WERI-Rb-1 (cell line): ENCODE measurements at regions not wholly inside any gene's neighbourhood (a gene's known extent, or its start where the extent isn't known, plus 50 kb on each side); places are given as distances from the start of the nearest gene placed in this dataset.
"Not testable (repeated sequence)": the region's sequence is repeated elsewhere in the genome, so short reads cannot be mapped to it uniquely, and the experiment has no call there.

ENCODE experiments used
- DNase-seq: peaks from one replicate; pipeline ENCODE4 v3.0.0-alpha.2; 2020
- H3K27ac ChIP-seq: fragments of 250-450 bp; sonication (Bioruptor Pico); 2 replicates; pipeline ENCODE4 v1.5.1; 2020; ENCODE audit warnings: mild to moderate bottlenecking, moderate library complexity
- H3K27me3 ChIP-seq: fragments of 250-450 bp; sonication (Bioruptor Pico); 2 replicates; pipeline ENCODE4 v1.5.1; 2021; ENCODE audit warnings: mild to moderate bottlenecking, low read depth, moderate library complexity; ENCODE audit not compliant: insufficient read depth, severe bottlenecking
- H3K36me3 ChIP-seq: fragments of 250-450 bp; sonication (Bioruptor Pico); 2 replicates; pipeline ENCODE4 v1.5.1; 2020; ENCODE audit warnings: mild to moderate bottlenecking, moderate library complexity
- H3K4me3 ChIP-seq: 2 replicates; pipeline ENCODE4 v1.5.1; 2011; ENCODE audit warnings: low read depth, mild to moderate bottlenecking, control low read depth, low read length
- H3K9me3 ChIP-seq: fragments of 250-450 bp; sonication (Bioruptor Pico); 2 replicates; pipeline ENCODE4 v1.5.1; 2021; ENCODE audit warnings: mild to moderate bottlenecking, moderate library complexity; ENCODE audit not compliant: severe bottlenecking
- CTCF ChIP-seq: IDR thresholded peaks from 2 replicates; pipeline ENCODE4 v1.5.1; 2011; ENCODE audit warnings: low read depth, mild to moderate bottlenecking, control low read depth, inconsistent platforms, low read length

DNA sequence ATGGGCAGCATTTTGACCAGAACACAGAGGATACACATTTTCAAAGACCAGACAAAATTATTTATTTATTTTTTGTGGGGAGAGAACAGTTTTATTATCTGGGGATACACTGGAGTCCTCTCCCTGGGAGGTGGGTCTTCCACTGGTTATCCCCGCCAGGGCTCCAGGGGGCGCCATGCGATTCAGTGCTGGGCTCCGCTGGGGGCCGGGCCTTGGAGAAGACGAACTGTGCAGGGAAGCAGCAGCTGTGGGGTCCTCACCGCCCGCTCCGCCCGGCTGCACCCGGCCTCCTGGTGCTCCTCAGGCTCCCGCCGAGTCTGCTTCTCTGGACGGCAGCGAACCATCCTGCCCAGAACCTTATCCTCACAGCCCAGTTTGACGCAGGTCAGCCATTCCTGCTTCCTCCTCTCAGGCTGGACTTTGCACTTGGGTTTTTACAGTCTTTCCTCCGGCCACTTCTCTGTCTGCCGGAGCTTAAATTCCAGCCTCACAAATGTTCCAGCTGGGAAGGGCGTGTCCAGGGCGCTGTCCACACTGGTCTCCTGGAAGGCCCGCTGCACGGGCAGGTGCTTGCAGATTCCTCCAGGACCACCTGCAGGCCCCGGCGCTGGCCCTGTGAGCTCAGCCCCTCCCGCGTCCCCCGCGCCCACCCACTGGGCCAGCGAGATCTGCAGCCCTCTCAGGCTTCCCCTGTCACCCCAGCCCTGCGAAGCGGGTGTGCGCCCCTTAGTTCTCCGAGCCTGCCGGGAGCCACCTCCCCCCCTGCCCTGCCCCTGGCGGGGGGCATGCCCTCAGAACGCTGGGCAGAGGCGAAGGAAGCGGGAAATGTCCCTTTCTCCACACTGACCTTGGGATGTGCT, 1830.0 kb upstream of the DEFB115 start:
- 0 out of 2 replicates have a peak, but pooled peaks have one; percentile 13 for TF ChIP-seq CTCF
- H3K27ac ChIP-seq: no peak overlapping the region
- H3K9me3 ChIP-seq: no peaks in the 10 kb centered on the region
- H3K27me3 ChIP-seq: peaks cover 8% of the 10 kb centered on the region
- no peak for DNase-seq
- no peak overlapping the region for H3K4me3 ChIP-seq
- no peaks in the 10 kb centered on the region for H3K36me3 ChIP-seq

- no peaks in the 10 kb centered on the region for H3K9me3 ChIP-seq
These were observed 1826.9 kb upstream of the DEFB115 start for GRCh38 chr20:29430531-29430930.

GRCh38 chr20:29440721-29441120, 1816.7 kb upstream of the DEFB115 start:
- not testable (repeated sequence) for H3K9me3 ChIP-seq, H3K4me3 ChIP-seq, H3K36me3 ChIP-seq, DNase-seq, H3K27ac ChIP-seq
- H3K27me3 ChIP-seq: peaks cover 18% of the 10 kb centered on the region

More at GRCh38 chr20:29430531-29430930, 1826.9 kb upstream of the DEFB115 start:
- H3K36me3 ChIP-seq: no peaks in the 10 kb centered on the region
- H3K27ac ChIP-seq: no peak overlapping the region
- H3K27me3 ChIP-seq: peaks cover 8% of the 10 kb centered on the region
- no peak for TF ChIP-seq CTCF
- no peak overlapping the region for H3K4me3 ChIP-seq
- no peak for DNase-seq

GRCh38 chr20:29443206-29443781, 1814.2 kb upstream of the DEFB115 start:
- DNase-seq, H3K27ac ChIP-seq, H3K36me3 ChIP-seq, H3K4me3 ChIP-seq, H3K9me3 ChIP-seq: not testable (repeated sequence)
- peaks cover 21% of the 10 kb centered on the region for H3K27me3 ChIP-seq
- TF ChIP-seq CTCF: peak; percentile 50

- no peaks in the 10 kb centered on the region for H3K36me3 ChIP-seq
- TF ChIP-seq CTCF: no peak
- peaks cover 21% of the 10 kb centered on the region for H3K27me3 ChIP-seq
- H3K27ac ChIP-seq: no peak overlapping the region
- H3K4me3 ChIP-seq: no peak overlapping the region
- H3K9me3 ChIP-seq: no peaks in the 10 kb centered on the region
- DNase-seq: no peak
These were observed 1813.6 kb upstream of the DEFB115 start for GRCh38 chr20:29443819-29444218.

GRCh38 chr20:29445050-29445907, 1812.2 kb upstream of the DEFB115 start:
- H3K4me3 ChIP-seq: peak overlapping the region; percentile 17

GRCh38 chr20:29447517-29448484, 1809.7 kb upstream of the DEFB115 start:
- H3K9me3 ChIP-seq, H3K36me3 ChIP-seq, DNase-seq, H3K4me3 ChIP-seq, H3K27ac ChIP-seq: not testable (repeated sequence)
- peaks cover 29% of the 10 kb centered on the region for H3K27me3 ChIP-seq

More at GRCh38 chr20:29445050-29445907, 1812.2 kb upstream of the DEFB115 start:
- H3K27ac ChIP-seq, H3K9me3 ChIP-seq, H3K36me3 ChIP-seq: not testable (repeated sequence)
- H3K27me3 ChIP-seq: peaks cover 23% of the 10 kb centered on the region
- DNase-seq: peak; percentile 86
